Keratinocyte (primary cell): ENCODE measurements at regions not wholly inside any gene's neighbourhood (a gene's known extent, or its start where the extent isn't known, plus 50 kb on each side); places are given as distances from the start of the nearest gene placed in this dataset.

Source experiments
- DNase-seq: peaks from one replicate; pipeline ENCODE4 v3.0.0-alpha.2; 2011; ENCODE audit warnings: low read depth, missing footprints, low spot score
- FAIRE-seq: peaks from 2 replicates; lab custom pipeline; 2011; peaks lifted over from hg19 to GRCh38; lab: Jason Lieb, UNC
- H2AFZ ChIP-seq: 2 replicates; pipeline ENCODE4 v1.6.0; 2012; ENCODE audit warnings: low read length, control low read depth, inconsistent platforms; ENCODE audit not compliant: control insufficient read depth
- H3K27ac ChIP-seq: 2 replicates; pipeline ENCODE4 v1.5.1; 2011; ENCODE audit warnings: low read length; ENCODE audit not compliant: control insufficient read depth, insufficient read depth
- H3K27me3 ChIP-seq: 3 replicates; pipeline ENCODE4 v1.6.0; 2011; ENCODE audit warnings: low read length; ENCODE audit not compliant: control insufficient read depth, insufficient read depth; ENCODE audit errors: extremely low read depth
- H3K36me3 ChIP-seq, 2 experiments: 2 replicates in 1 of 2; 3 replicates in 1 of 2; pipeline ENCODE4 v1.5.1; 2011; ENCODE audit warnings: low read length in 2 of 2, mild to moderate bottlenecking in 1 of 2; ENCODE audit not compliant: control insufficient read depth in 2 of 2, insufficient read depth in 2 of 2; ENCODE audit errors: extremely low read depth in 1 of 2
- H3K4me1 ChIP-seq: 3 replicates; pipeline ENCODE4 v1.5.1; 2011; ENCODE audit warnings: low read length; ENCODE audit not compliant: control insufficient read depth, insufficient read depth; ENCODE audit errors: extremely low read depth
- H3K4me2 ChIP-seq: 3 replicates; pipeline ENCODE4 v1.6.0; 2011; ENCODE audit warnings: low read depth, low read length; ENCODE audit not compliant: control insufficient read depth, insufficient read depth; ENCODE audit errors: extremely low read depth
- H3K4me3 ChIP-seq, 3 experiments: fragments of 200-600 bp in 1 of 3; sonication (generic) in 1 of 3; 2 replicates in 2 of 3; 3 replicates in 1 of 3; pipeline ENCODE4 v1.5.1; 2011 to 2016; ENCODE audit warnings: low read length in 3 of 3, mild to moderate bottlenecking in 3 of 3, control low read depth in 2 of 3, inconsistent platforms in 1 of 3, low read depth in 1 of 3, mixed read lengths in 1 of 3, mixed run types in 1 of 3, moderate library complexity in 1 of 3; ENCODE audit not compliant: control insufficient read depth in 2 of 3, insufficient read depth in 2 of 3; ENCODE audit errors: extremely low read depth in 1 of 3
- H3K79me2 ChIP-seq: 2 replicates; pipeline ENCODE4 v1.6.0; 2012; ENCODE audit warnings: low read length; ENCODE audit not compliant: control insufficient read depth, insufficient read depth
- H3K9ac ChIP-seq: 3 replicates; pipeline ENCODE4 v1.6.0; 2011; ENCODE audit warnings: low read length; ENCODE audit not compliant: control insufficient read depth, insufficient read depth; ENCODE audit errors: extremely low read depth
- H3K9me1 ChIP-seq: 3 replicates; pipeline ENCODE4 v1.6.0; 2011; ENCODE audit warnings: low read length; ENCODE audit not compliant: control insufficient read depth, insufficient read depth; ENCODE audit errors: extremely low read depth
- H3K9me3 ChIP-seq: 2 replicates; pipeline ENCODE4 v1.5.1; 2012; ENCODE audit warnings: low read depth, low read length; ENCODE audit not compliant: control insufficient read depth
- H4K20me1 ChIP-seq: 3 replicates; pipeline ENCODE4 v1.6.0; 2011; ENCODE audit warnings: low read length; ENCODE audit not compliant: control insufficient read depth, insufficient read depth; ENCODE audit errors: extremely low read depth
- CTCF ChIP-seq, 3 experiments: IDR thresholded peaks in 1 of 3; conservative IDR thresholded peaks in 1 of 3; optimal IDR thresholded peaks in 1 of 3; 2 replicates in 2 of 3; 3 replicates in 1 of 3; pipeline versions ENCODE3 to v1.5.1; 2011; ENCODE audit warnings: low read length in 3 of 3, mild to moderate bottlenecking in 3 of 3, moderate library complexity in 2 of 3, control low read depth in 1 of 3, inconsistent platforms in 1 of 3; ENCODE audit not compliant: insufficient read depth in 2 of 3; ENCODE audit errors: extremely low read depth in 1 of 3
- EZH2 ChIP-seq: IDR thresholded peaks from one replicate; pipeline ENCODE4 v1.6.1; 2012; ENCODE audit warnings: inconsistent platforms, mild to moderate bottlenecking, low read length, moderate library complexity
- dilution Hi-C: fragments of 300-500 bp; cut with MboI; formaldehyde crosslinking; loops from one replicate; pipeline ENCODE4 v1.7.0; 2020; ENCODE audit warnings: low sequenced_read_pairs; ENCODE audit not compliant: extremely low pct_ligation_motif_present

- DNase-seq (no peak), FAIRE-seq (no peak)
- TF ChIP-seq CTCF (optimal IDR thresholded peaks at IDR 0.05 in 1 of 3, IDR thresholded peaks at IDR 0.05 in 1 of 3, conservative IDR thresholded peaks at IDR 0.05 in 1 of 3; ENCODE audit: extremely low read depth in 1 of 3, insufficient read depth in 2 of 3, low read length in 3 of 3) (no peak), EZH2 (no peak)
- Histone ChIP-seq H2AFZ (no peak overlapping the region), H4K20me1 (no peaks in the 10 kb centered on the region), H3K9ac (no peak overlapping the region), H3K9me1 (no peaks in the 10 kb centered on the region), H3K4me1 (no peaks in the 10 kb centered on the region), H3K27me3 (peaks cover 5% of the 10 kb centered on the region), H3K36me3 (no peaks in the 10 kb centered on the region), H3K79me2 (no peaks in the 10 kb centered on the region), H3K4me3 (no peak overlapping the region), H3K9me3 (no peaks in the 10 kb centered on the region), H3K4me2 (no peak overlapping the region), H3K27ac (no peak overlapping the region)
- dilution Hi-C loops, result no loop called here
Observed at GRCh38 chr1:208431721-208432120, 187.5 kb upstream of the PLXNA2 start.

DNA sequence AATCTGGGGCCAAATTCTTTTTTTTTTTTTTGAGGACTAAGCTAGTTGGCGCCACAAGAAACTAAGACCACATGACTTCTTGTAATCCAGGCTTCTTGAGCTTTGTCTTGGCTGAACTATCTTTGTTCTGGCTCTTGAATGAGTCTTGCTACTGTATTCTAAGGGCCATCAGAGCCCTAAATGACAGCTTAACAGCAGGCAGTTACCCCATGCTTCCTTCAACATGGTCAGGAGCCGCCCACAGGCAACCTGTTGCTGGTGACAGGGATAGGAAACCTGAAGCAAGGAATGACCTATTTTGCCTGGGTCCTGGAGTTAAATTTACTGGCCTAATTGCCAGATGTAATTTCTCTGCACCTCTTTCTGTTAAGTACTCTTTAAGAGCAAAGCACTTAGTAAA is 188.2 kb upstream of the PLXNA2 start:
- H3K4me2 ChIP-seq, result no peak overlapping the region
- H3K27ac ChIP-seq, result no peak overlapping the region

More for the DNA sequence above, 188.2 kb upstream of the PLXNA2 start:
- Histone ChIP-seq H3K36me3 (no peaks in the 10 kb centered on the region), H3K27me3 (peaks cover 5% of the 10 kb centered on the region), H4K20me1 (no peaks in the 10 kb centered on the region), H3K9me1 (no peaks in the 10 kb centered on the region), H3K4me1 (peaks cover 5% of the 10 kb centered on the region), H3K79me2 (no peaks in the 10 kb centered on the region), H3K4me3 (no peak overlapping the region), H3K9me3 (no peaks in the 10 kb centered on the region), H2AFZ (no peak overlapping the region), H3K9ac (no peak overlapping the region)
- dilution Hi-C loops, result no loop called here
- TF ChIP-seq EZH2 (no peak), CTCF (optimal IDR thresholded peaks at IDR 0.05 in 1 of 3, IDR thresholded peaks at IDR 0.05 in 1 of 3, conservative IDR thresholded peaks at IDR 0.05 in 1 of 3; ENCODE audit: extremely low read depth in 1 of 3, insufficient read depth in 2 of 3, low read length in 3 of 3) (no peak)
- no peak for FAIRE-seq
- DNase-seq, result no peak
